ENCODE measurements at regions not wholly inside any gene's neighbourhood (a gene's known extent, or its start where the extent isn't known, plus 50 kb on each side); places are given as distances from the start of the nearest gene placed in this dataset.
A peak's percentile ranks its signal among the peaks of the same experiment; 100 is the strongest.

DNA sequence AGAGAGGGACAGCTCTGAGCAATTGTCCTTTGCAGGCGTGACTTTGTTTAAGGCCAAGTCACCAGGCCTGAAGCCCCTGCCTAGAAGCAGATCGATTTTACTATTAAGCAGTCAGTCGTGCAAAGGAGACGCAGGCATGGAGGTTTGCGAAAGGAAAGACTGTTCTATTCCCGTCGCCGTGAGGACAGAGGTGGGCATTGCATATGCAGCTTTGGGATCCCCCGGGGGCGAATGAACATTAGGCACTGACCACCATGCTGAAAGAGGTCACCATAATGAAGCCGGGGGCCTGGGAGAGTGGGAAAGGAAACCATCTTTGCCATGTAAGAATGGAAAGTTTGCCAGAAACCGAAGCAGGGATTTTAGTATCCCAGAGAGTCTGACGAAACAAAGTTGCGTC lies 231.6 kb downstream of the BCL11A start:
- DNase-seq (ENCODE audit: low read depth, low spot score) = no peak

DNA sequence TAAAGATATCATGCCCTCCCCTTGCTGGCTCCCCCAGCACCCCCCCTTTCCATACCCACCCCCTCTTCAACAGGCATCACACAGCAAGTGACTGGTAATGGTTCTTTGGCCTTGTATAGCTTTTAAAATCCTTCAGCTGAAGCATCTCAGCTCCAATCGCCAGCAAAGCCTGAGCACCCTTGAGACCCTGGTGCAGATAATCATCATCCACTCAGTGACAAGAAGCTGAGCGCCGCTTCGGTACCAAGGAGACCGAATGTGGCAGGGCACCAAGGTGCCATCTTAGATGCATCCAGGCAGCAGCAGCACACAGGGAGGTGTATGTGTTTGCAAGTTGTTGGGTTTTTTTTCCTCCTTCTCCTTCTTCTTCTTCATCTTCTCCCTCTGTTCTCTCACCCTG lies 232.7 kb downstream of the BCL11A start:
- DNase-seq (ENCODE audit: low read depth, low spot score) = no peak

DNA sequence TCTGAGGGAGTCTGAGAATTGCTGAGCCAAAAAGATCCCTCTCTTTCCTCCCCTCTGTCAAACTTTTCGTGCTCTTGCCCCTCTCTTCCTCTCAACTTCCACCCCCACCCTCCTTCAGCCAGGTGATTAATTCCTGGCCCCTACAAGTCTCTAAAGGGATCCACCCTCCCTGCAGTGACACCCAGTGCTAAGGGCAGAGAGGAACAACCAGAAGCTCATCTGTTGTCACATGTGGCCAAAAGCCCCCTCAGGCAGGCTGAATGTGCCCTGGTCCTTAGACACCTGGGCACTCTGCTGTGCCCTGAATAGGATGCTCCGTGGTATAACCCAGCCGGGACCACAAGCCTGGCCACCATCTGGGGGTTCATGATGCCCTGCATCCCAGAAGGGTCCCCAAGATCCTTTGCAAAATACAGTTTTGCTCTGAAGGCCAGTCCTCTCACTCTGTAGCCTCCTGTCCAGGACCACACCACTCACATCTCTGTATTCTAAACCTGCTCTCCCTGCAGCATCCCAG lies 234.4 kb downstream of the BCL11A start:
- no peak for DNase-seq (ENCODE audit: low read depth, low spot score)

DNA sequence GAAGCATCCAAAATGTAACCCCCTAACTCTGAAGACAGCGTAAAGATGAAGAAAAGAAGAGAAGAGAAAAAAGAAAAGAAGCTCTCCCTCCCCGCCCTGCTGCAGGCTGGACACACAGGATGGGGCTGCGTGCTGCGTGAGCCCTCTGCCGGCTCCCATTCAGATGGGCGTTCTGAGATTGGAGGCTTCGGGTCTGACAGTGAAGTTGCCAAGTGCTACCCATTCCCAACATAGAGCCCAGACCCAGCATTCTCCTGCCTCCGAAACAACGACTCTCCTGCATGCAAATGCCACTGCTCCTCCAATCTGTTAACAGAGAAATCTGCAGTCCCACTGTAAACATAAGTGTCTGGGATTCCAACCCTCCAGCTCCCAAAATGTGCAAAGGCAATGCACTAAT lies 234.9 kb downstream of the BCL11A start:
- DNase-seq (ENCODE audit: low read depth, low spot score) = peak; percentile 23

DNA sequence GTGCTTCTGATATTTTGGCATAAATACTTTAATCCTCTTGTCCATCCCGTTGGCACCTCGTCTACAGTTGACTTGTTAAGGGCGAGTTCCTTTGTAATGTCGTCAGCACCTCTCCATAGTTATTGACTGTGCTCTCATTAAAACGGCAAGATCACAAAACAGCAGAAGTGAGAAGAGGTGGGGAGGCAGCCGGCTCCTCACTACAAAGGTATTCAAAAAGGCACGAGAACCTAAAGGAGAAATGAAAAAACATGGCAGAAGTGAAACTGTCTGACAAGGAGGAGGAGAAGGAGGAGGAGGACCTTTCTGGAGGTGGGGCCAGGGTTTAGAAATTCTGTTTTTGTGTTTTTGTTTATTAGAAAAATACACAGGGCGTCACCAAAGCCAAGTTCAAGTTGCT lies 235.6 kb downstream of the BCL11A start:
- peak; percentile 58 for DNase-seq (ENCODE audit: low read depth, low spot score)

DNA sequence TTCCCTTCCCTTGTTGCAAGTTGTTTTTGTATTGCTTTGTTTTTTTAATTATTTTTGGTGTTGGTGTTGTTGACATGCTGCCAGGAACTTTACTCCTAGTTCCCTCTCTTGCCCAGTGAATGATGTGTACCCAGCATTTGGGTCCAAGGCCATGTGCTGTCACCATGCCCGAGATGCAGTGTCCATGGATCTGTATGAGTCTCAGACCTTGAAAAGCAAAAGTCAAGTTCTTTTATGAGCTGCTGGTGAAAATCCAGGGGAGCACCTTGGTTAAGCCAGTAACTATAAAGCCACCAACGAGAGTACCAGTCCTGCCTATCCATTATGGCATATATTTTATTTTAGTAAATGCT lies 236.4 kb downstream of the BCL11A start:
- DNase-seq (ENCODE audit: low read depth, low spot score) = no peak

DNA sequence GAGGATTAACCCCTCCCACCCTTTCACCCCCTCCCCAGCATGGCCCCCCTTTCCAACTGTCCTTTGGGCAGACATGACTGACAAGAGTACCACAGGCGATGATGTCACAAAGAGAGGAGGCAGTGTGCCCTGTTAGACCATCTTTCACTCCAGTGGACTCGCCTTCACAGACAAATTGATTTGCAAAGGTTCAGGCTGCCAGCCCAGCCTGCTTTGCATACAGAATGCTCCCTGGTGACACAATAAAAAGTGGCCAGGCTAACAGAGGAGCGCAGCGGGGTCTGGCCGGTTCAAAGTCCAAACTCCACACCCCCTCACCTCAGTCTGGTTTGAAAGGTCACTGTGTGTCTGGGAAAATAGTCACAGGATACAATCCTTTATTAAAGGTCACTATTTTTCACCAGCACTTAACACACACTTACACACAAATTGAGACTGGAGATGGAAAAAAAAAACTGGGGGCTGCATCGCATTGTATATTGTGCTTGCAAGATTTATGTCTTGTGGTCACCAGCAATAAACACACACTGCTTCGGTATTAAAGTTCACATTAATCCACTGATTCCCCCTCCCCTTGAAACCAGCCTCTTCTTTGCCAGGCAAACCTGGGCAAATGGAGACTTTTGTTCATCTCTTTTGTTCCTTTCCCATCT lies 236.9 kb downstream of the BCL11A start:
- peak; percentile 33 for DNase-seq (ENCODE audit: low read depth, low spot score)

DNA sequence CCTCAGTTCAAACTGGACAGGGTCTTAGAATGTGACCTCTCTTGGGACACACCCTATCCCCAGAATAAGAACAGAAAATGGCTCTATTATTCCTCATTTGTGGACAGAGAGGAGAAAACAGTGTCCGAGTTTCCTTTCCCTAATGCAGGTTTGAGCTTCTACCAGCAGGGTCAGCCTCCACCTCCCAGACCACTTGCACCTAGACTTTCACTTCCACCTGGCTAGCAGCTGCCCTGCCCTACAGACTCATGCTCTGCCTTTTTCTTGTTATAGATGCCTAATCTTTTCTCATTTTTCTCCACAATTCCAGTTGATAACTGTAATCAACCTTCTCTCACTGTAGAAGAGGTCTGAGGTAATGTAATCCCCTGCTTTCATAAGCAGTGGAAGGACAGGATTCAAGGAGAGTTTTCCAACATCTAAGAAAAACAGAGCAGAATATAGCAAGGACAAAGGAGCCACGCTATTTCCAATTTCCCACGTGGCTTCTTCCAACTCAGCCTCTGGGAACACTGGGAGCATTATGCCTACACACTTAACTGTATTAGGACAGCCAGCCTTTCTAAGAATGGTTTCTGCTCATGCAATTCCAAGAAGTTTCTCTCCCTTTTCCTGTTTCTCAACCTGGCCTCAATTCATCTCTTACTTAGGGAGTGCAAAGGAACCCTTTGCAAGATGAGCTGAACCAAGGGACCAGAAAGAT lies 239.8 kb downstream of the BCL11A start:
- DNase-seq (ENCODE audit: low read depth, low spot score) = no peak

DNA sequence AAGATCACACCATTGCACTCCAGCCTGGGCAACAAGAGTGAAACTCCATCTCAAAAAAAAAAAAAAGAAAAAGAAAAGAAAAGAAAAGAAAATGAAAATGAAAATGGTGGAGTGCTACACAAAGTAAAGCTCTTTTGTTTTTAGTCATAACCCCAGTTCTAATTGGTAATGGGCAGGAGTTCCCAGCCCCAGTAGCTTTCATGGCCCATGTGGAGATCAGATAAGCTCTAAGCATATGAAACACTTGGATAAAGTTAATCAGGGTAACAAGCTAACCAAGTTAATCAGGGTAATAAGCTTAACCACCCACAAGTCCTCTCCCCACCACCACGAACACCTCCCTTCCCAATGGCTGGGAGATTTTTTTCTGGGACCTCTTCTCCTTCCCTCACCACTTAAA lies 240.8 kb downstream of the BCL11A start:
- no peak for DNase-seq (ENCODE audit: low read depth, low spot score)

DNA sequence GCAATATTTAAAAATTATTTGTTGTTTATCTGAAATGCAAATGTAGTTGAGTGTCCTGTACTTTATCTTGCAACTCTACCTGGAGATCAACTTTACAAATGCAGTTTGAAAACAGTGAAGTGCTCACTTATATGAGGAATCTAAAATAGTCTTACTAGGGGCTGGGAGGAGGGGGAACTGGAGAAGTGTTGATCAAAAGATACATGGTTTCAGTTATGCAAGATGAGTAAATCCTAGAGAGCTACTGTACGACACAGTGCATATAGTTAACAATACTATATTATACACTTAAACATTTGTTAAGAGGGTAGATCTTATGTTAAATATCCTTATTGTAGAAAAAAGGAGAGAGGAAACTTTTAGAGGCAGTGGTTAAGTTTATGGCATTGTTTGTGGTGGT lies 241.9 kb downstream of the BCL11A start:
- DNase-seq (ENCODE audit: low read depth, low spot score) = no peak

DNA sequence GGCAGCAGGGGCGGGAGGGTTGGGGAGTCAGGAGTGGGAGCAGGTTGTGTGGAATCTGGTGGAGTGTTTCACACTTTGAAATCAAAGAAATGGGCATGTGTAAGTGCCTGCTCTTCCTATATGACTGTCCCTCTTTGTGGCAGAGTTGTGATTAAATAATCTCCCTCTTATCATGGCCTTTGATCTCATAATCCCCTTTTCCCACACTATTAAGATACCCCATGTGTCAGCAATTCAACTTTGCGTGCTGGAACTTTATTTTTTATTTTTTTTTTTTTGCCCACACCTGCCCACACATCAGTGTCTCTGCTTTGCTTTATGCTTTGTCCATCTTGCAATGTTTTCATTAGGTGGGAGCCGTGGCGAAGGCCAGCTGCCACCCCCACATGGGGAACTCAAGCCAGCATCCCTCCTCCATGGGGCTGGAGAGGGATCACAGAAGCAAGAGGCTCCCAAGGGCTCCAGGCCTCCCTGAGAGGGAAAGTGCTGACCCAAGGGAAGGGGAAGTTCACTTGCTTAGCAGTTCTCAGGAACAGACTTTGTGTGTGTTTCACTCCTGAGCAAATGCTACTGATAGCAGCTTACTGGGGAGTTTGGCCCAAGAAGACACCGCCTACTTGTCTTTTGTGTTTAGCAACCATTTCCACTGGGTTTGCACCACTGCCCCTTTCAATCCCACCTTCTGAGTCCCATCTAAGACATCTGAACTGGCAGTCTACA lies 243.4 kb downstream of the BCL11A start:
- no peak for DNase-seq (ENCODE audit: low read depth, low spot score)

DNA sequence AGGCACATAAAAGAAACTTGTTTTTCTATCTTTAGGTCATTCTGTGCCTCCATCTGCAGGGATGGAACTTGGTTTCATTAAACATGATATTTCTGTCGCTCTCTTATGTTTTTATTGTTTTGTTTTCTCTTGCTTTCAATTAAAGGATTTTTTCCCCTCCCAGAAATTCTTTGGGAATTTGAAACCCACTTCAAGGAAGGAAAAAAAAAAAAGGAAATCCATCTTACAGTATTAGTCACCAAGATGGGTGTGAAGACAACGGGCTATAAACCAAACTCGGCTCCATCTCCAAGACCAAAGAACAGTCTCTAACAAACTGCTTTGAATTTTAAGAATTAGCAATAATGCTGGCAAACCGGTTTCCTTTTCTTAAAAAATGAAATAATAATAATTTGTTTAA lies 244.1 kb downstream of the BCL11A start:
- no peak for DNase-seq (ENCODE audit: low read depth, low spot score)

DNA sequence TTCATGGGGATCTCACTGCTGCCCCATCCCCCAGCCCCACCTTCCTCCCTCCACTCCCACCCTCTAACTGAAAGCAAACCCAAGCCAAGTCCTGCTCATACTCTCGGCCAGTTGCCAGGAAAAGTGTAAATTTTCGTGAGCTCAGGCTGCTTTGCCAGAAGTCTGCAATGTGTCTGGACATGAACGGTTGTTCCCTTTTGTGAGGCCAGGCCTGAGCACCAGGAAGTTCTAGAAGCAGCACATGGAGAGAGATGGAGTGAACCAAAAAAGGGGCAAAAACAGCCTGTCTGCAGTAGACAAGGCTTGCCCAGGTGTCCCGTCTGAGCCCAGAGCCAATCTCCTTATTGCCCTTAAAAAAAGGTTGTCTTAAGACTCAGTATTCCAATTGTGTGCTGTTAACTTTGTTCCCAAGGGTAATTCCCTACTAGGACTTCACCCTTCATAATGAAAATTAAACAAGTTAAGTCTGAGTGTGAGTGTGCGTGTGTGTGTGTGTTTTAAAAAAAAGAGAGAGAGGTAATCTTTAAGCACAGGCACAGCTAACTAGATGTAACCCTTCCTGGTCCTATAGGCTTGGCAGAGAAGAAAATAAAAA lies 247.1 kb downstream of the BCL11A start:
- DNase-seq (ENCODE audit: low read depth, low spot score) = peak; percentile 21

DNA sequence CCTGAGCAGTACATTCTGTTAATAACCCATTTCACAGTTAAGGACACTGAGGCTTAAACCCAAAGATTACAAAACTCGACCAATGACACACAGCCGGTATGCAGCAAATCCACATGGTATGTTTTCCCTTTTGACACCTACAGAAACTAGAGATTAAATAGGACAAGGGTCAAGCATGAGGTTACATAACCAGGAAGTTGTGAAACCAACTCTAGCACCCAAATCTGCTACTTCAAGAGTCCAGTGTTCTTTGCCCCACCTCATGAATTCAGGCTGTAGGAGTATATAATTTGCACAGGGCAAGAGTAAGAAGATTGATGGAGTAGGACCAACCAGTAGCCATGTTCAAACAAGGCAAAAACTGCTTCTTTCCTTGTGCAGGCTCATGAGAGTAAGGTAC lies 249.8 kb downstream of the BCL11A start:
- DNase-seq (ENCODE audit: low read depth, low spot score) = no peak

DNA sequence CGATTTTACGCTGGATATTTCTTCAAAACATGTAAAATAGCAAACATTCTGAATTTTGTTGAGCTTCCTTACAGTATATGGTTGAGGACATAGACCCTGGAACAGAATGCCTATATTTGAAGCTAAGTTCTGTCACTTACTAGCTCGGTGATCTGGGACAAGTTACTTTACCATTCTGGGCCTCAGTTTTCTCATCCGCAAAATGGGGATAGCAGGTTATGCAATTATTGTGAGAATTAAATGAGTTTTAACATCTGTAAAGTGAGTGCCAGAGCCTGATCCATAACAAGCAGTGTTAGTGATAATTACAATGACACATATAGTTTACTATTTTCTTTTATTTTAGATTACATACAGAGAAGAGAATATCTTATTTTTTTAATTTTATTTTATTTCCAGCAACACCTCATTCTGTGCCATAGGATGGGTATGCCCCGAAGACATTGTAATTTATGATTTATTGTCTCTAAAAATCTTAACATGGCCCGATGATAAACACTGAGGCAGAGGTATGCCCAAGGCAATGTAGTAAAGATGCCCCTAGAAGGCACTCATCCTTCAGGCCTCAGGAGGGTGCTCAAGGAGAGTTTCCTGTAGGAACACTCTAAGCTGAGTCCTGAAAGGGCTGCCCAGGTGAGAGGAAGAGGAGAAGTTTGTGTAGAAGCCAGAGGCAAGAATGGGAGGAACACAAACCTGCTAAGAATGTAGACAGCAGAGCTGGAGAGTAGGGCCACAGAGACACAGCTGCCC lies 250.9 kb downstream of the BCL11A start:
- DNase-seq (ENCODE audit: low read depth, low spot score) = no peak

DNA sequence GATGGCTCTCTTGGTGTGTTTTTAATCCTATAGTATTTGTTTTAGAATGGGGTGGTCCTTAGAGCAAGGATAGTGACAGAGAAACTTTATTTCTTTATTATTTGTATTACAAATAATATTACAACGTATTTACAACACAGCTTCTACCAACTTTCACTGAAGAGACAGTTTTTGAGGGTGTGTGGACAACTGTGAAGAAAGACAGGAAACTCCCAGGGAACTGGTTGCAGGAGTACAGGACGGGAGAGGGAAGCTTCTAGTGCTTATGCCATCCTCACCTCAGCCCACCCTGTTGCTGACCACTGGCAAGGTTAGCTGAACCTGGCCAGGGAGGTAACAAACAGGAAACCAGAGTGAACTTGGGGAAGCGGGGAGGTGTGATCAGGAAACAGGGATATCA lies 251.7 kb downstream of the BCL11A start:
- no peak for DNase-seq (ENCODE audit: low read depth, low spot score)

DNA sequence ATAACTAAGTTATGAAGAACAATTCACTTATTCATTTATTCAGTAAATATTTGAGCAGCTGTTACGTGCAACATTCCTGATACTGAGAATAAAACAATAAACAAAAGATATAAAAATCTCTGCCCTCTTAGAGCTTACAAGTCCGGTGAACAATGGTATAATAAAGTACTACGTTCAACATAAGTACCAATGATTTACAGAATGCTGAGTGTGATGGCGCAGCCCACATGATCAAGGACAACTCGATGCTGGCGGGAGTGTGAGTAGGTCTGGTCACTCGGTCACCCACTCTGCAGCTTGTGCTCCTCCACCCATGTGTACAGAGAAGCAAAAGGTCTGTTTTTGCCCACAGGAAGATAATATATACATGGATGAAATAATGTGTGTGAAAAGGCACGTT lies 254.3 kb downstream of the BCL11A start:
- no peak for DNase-seq (ENCODE audit: low read depth, low spot score)

DNA sequence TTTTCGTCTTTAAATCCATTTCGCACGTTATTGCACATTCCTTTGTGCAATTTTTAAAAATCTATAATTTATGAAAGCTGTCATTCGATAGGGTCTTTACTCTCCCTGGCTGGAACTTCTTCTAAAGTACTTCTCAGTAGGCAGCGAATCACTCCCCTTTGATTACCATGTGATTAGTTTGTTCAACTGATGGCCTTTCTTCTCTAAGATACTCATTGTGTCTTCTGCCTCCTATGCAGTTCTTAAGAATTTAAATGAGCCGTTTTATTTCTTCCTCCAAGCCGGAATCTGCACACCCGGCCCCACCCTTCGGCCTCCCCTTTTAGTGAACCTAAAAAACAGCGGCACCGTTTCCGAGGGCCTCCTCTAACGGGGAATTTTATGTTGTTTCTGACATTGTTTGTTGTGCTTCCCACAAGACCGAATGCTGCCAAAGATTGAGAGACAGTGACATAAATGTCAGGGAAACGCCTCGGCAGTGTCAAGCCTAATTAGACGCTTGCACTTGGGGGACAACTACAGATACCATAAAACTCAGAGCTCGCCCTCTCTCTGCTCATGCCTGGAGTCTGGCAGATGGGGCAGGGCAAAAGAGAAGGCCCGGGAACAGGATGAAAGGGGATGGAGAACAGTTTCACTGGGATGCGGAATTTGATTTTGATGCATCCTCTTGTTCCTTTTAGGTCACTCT lies 255.3 kb downstream of the BCL11A start:
- DNase-seq (ENCODE audit: low read depth, low spot score) = no peak

DNA sequence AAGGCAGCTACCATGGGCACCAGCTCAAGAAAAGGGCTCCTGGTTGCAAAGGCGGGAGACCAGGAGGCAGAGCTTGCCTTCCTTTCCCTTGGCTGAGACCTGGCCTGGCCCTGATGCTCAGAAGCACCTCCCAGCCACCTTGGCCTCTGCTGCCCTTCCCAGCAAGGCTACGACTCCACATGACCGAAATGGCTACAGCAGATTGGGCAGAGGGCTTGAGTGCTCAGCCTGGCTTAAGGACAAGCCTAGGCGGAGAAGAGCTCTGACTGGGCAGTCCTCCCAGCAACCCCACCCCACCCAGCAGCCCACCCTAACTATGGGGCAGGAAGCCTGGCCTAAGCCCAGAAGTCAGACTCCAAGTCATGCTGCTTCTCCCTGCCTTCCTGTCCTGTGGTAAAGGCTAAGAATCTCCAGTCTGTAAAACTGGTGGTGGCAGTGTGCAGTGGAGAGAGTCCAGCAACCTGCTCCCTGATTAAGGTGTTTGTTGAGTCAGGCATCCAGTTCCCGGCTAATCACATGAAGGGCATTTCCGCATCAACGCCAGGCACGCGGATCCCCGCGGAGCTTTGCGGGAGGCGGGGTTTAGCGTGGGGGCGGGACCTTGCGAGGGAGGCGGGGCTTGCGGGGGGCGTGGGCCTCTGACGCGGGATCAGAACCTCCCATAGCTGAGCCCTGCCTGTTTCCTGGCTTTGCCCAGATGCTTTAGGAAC lies 256.0 kb downstream of the BCL11A start:
- DNase-seq (ENCODE audit: low read depth, low spot score) = no peak

DNA sequence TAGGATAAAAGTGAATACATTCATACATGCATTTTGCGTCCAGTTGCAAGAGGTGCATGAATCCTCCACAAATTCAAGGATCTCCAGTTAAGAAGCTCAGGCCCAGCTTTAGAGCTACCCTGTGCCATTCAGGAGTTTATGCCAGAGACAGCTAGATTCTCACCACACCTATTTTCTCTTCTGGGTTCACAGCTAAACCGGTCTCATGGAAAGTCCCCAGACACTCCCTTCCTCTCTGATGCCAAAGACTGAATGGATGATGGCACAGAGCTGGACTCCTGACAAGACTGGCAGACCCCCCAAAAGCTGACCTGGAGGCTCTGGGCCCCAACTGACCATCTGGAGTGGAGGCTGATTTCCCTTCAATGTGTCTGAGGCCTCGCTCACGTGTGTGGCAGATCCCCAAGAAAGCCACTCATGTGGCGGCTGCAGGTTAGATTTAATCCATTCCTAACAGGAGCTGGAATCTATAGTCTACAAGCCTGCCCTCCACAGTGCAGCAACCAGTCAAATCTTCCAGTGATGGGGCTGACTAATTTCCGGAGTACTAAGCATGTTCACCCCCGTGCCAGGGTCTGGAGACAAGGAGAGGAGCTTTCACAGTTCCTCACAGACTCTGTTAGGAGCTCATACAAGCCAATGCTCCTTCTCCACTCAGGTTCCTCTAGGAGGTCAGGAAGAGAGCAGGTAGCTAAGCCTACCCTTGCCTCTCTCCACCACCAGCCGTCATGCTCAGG lies 257.1 kb downstream of the BCL11A start:
- DNase-seq (ENCODE audit: low read depth, low spot score) = no peak
